ENCODE measurements at regions not wholly inside any gene's neighbourhood (a gene's known extent, or its start where the extent isn't known, plus 50 kb on each side); places are given as distances from the start of the nearest gene placed in this dataset.
"Not testable (repeated sequence)": the region's sequence is repeated elsewhere in the genome, so short reads cannot be mapped to it uniquely, and the experiment has no call there.

- H3K9me3 Mint-ChIP-seq = no peaks in the 10 kb centered on the region
- intact Hi-C loops (cut with micrococcal nuclease) = loop anchor here (10.0 kb wide), 1 partner anchor 134 kb away; no protein-coding TSS in a partner anchor
- H3K4me3 Mint-ChIP-seq = no peak overlapping the region
- peaks cover 8% of the 10 kb centered on the region for H3K27me3 Mint-ChIP-seq
- H3K36me3 Mint-ChIP-seq (ENCODE audit: low read depth) = no peaks in the 10 kb centered on the region
- no peak overlapping the region for H3K27ac Mint-ChIP-seq
- peaks cover 11% of the 10 kb centered on the region for H3K4me1 Mint-ChIP-seq (ENCODE audit: low read depth)
Observed at GRCh38 chr9:104999136-104999535, 71.2 kb upstream of the ABCA1 start.

DNA sequence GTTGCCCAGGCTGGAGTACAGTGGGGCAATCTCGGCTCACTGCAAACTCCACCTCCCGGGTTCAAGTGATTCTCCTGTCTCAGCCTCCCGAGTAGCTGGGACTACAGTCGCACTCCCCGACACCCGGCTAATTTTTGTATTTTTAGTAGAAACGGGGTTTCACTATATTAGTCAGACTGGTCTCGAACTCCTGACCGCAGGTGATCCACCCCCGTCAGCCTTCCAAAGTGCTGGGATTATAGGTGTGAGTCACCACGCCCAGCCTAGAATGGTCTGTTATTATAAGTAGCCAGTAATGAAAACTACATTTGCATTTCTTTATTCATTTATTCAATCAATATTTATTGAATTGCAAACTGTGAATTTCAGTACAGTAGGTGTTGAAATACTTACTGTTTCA, 72.6 kb upstream of the ABCA1 start:
- intact Hi-C loops (cut with micrococcal nuclease); H3K9me3 Mint-ChIP-seq; H3K36me3 Mint-ChIP-seq (ENCODE audit: low read depth); H3K4me3 Mint-ChIP-seq; H3K27me3 Mint-ChIP-seq; H3K27ac Mint-ChIP-seq: not testable (repeated sequence)
- peaks cover 19% of the 10 kb centered on the region for H3K4me1 Mint-ChIP-seq (ENCODE audit: low read depth)

DNA sequence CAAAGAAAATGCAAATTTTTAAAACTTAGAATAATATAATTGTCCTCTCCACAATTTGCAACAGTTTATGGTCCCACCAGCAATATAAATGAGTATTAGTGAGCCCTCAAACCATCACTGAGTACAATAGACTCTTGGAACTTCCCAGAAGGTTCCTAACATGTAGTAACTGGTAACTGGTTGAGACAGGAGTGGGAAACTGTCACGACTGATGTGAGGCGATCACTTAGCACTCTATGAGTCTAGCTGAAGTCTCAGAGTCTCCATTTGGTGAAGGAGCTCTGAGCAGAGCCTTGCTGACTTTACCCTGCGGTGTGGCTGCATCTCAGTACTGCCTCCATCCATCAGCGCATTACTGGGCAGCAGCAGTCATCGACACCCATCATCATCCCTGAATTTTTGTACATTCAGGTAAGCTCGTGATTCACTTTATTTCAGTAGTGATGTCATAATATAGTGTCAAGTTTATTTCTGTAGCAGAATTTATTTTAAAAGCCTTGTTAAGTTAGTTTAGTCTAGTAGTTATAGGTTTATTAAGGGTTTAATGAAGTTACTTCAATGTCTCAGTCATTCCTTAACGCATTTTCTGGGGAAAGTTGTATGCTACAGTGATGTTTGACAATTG, 76.6 kb upstream of the ABCA1 start:
- Mint-ChIP-seq H3K36me3 (ENCODE audit: low read depth) (no peaks in the 10 kb centered on the region), H3K9me3 (no peaks in the 10 kb centered on the region), H3K27ac (no peak overlapping the region), H3K27me3 (peaks cover 4% of the 10 kb centered on the region), H3K4me3 (no peak overlapping the region), H3K4me1 (ENCODE audit: low read depth) (peaks cover 43% of the 10 kb centered on the region)
- intact Hi-C loops (cut with micrococcal nuclease) = loop anchor here (5.0 kb wide), 3 partner anchors 58 to 153 kb away; partner anchors contain the start of gene ABCA1

GRCh38 chr9:105005186-105005585, 77.2 kb upstream of the ABCA1 start:
- Mint-ChIP-seq H3K4me3 (no peak overlapping the region), H3K27ac (no peak overlapping the region), H3K9me3 (no peaks in the 10 kb centered on the region), H3K27me3 (peaks cover 5% of the 10 kb centered on the region), H3K36me3 (ENCODE audit: low read depth) (no peaks in the 10 kb centered on the region), H3K4me1 (ENCODE audit: low read depth) (peaks cover 43% of the 10 kb centered on the region)
- intact Hi-C loops (cut with micrococcal nuclease) = loop anchor here (5.0 kb wide), 3 partner anchors 57 to 152 kb away; partner anchors contain the start of gene ABCA1

DNA sequence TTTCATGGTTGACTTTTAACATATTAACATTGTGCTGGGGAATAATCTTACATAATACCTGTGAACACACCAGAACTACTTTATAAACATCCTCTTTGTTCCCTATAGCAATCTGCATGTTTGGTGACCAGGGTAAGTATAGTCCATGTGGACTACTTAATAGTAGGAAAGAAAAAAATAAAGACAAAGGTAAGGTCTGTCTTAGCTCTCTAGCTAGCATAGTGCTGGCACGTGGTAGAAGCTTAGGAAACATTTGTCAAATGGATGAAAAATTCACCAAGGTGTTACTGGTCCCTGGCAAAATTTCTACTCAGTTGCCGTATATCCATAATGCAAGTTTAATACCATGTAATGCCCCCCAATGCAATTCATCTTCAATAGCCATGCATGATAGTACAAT, 78.6 kb upstream of the ABCA1 start:
- intact Hi-C loops (cut with micrococcal nuclease) = loop anchor here (5.0 kb wide), 3 partner anchors 56 to 151 kb away; partner anchors contain the start of gene ABCA1
- no peaks in the 10 kb centered on the region for H3K9me3 Mint-ChIP-seq
- no peak overlapping the region for H3K4me3 Mint-ChIP-seq
- peak overlapping the region; percentile 88 for H3K27ac Mint-ChIP-seq
- no peaks in the 10 kb centered on the region for H3K36me3 Mint-ChIP-seq (ENCODE audit: low read depth)
- peaks cover 12% of the 10 kb centered on the region for H3K27me3 Mint-ChIP-seq
- H3K4me1 Mint-ChIP-seq (ENCODE audit: low read depth) = peaks cover 43% of the 10 kb centered on the region

- intact Hi-C loops (cut with micrococcal nuclease) = loop anchor here (1.0 to 5.0 kb wide), 4 partner anchors 14 to 150 kb away; partner anchors contain the start of gene ABCA1
- Mint-ChIP-seq H3K4me1 (ENCODE audit: low read depth) (peaks cover 43% of the 10 kb centered on the region), H3K4me3 (peak overlapping the region; percentile 63)
Observed at GRCh38 chr9:105007143-105007542, 79.2 kb upstream of the ABCA1 start.

DNA sequence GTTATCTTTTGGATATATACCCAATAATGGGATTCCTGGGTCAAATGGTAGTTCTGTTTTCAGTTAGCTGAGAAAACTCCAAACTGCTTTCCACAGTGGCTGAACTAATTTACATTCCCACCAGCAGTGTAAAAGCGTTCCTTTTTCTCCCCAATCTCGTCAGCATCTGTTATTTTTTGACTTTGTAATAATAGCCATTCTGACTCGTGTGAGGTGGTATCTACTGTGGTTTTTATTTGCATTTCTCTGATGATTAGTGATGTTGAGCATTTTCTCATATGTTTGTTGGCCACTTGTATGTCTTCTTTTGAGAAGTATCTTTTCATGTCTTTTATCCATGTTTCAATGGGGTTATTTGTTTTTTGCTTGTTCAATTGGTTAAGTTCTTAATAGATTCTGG, 82.1 kb upstream of the ABCA1 start:
- intact Hi-C loops (cut with micrococcal nuclease); H3K27ac Mint-ChIP-seq; H3K9me3 Mint-ChIP-seq; H3K36me3 Mint-ChIP-seq (ENCODE audit: low read depth); H3K27me3 Mint-ChIP-seq; H3K4me3 Mint-ChIP-seq: not testable (repeated sequence)
- H3K4me1 Mint-ChIP-seq (ENCODE audit: low read depth) = peaks cover 28% of the 10 kb centered on the region

More at GRCh38 chr9:105007143-105007542, 79.2 kb upstream of the ABCA1 start:
- peak overlapping the region; percentile 88 for H3K27ac Mint-ChIP-seq
- no peaks in the 10 kb centered on the region for H3K36me3 Mint-ChIP-seq (ENCODE audit: low read depth)
- H3K27me3 Mint-ChIP-seq = peaks cover 12% of the 10 kb centered on the region
- no peaks in the 10 kb centered on the region for H3K9me3 Mint-ChIP-seq

- Mint-ChIP-seq H3K4me3 (no peak overlapping the region), H3K27ac (no peak overlapping the region), H3K27me3 (no peaks in the 10 kb centered on the region), H3K36me3 (ENCODE audit: low read depth) (no peaks in the 10 kb centered on the region), H3K9me3 (no peaks in the 10 kb centered on the region), H3K4me1 (ENCODE audit: low read depth) (peaks cover 8% of the 10 kb centered on the region)
- intact Hi-C loops (cut with micrococcal nuclease) = no loop called here
Observed at GRCh38 chr9:105021917-105022316, 94.0 kb upstream of the ABCA1 start.

DNA sequence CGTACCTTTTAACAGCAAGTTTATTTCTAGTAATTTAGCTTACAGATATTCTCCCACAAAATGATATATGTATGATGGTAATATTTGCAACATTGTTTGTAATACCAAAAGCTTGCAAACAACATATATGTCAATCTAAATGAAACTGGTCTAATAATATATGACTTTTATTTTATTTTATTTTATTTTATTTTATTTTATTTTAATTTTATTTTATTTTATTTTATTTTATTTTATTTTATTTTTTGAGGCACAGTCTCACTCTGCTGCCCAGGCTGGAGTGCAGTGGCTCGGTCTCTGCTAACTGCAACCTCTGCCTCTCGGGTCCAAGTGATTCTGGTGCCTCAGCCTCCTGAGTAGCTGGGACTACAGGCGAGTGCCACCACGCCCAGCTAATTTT, 94.6 kb upstream of the ABCA1 start:
- H3K4me3 Mint-ChIP-seq; H3K27ac Mint-ChIP-seq; H3K9me3 Mint-ChIP-seq; intact Hi-C loops (cut with micrococcal nuclease); H3K27me3 Mint-ChIP-seq; H3K36me3 Mint-ChIP-seq (ENCODE audit: low read depth): not testable (repeated sequence)
- H3K4me1 Mint-ChIP-seq (ENCODE audit: low read depth) = peaks cover 14% of the 10 kb centered on the region

DNA sequence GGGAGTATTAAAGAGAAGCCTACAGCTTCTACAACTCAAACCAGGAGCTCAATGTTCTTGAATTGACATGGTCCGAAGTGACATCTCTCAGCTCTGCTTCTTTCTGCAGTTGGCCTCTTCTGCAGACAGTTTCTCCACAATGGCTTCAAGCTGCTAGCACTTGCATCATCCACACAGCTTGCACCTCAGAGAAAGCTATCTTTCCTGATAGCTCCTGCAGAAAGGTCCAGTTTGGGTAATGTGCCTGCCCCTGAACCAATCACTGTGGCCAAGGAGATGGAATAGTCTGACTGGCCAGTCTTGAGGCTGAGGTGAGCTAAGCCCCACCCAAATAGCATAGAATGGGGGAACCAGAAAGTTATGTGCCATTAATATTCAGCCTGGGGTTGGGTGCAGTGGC, 95.8 kb upstream of the ABCA1 start:
- Mint-ChIP-seq H3K4me1 (ENCODE audit: low read depth) (peaks cover 14% of the 10 kb centered on the region), H3K9me3 (no peaks in the 10 kb centered on the region), H3K27me3 (no peaks in the 10 kb centered on the region), H3K4me3 (no peak overlapping the region), H3K36me3 (ENCODE audit: low read depth) (no peaks in the 10 kb centered on the region), H3K27ac (no peak overlapping the region)
- intact Hi-C loops (cut with micrococcal nuclease) = no loop called here

DNA sequence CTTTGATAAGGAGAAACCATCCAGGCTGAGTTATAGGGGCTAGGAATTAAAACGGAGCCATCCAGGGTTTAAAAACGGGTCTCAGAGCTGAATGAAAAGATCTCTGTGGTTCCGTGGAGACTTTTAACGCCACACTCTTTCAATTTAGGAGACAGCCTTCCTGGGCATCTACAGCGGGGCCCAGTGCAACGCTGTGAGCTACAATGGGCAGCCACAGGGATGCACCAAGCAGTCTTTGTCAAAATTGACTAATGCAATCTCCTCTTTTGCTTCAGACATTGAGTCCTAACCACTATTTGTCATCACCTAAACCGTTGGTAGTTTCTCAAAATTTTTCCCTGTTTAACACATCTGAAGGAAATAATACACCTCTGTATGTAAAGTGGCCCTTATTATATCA, 96.6 kb upstream of the ABCA1 start:
- no peak overlapping the region for H3K4me3 Mint-ChIP-seq
- H3K9me3 Mint-ChIP-seq = no peaks in the 10 kb centered on the region
- no peaks in the 10 kb centered on the region for H3K27me3 Mint-ChIP-seq
- H3K27ac Mint-ChIP-seq = no peak overlapping the region
- peaks cover 14% of the 10 kb centered on the region for H3K4me1 Mint-ChIP-seq (ENCODE audit: low read depth)
- intact Hi-C loops (cut with micrococcal nuclease) = no loop called here
- no peaks in the 10 kb centered on the region for H3K36me3 Mint-ChIP-seq (ENCODE audit: low read depth)

- H3K4me1 Mint-ChIP-seq (ENCODE audit: low read depth) = peaks cover 21% of the 10 kb centered on the region
- H3K36me3 Mint-ChIP-seq (ENCODE audit: low read depth) = no peaks in the 10 kb centered on the region
- H3K4me3 Mint-ChIP-seq = no peak overlapping the region
- no peaks in the 10 kb centered on the region for H3K9me3 Mint-ChIP-seq
- intact Hi-C loops (cut with micrococcal nuclease) = no loop called here
- peak overlapping the region; percentile 61 for H3K27ac Mint-ChIP-seq
- H3K27me3 Mint-ChIP-seq = no peaks in the 10 kb centered on the region
Observed at GRCh38 chr9:105026451-105026850, 98.5 kb upstream of the ABCA1 start.

DNA sequence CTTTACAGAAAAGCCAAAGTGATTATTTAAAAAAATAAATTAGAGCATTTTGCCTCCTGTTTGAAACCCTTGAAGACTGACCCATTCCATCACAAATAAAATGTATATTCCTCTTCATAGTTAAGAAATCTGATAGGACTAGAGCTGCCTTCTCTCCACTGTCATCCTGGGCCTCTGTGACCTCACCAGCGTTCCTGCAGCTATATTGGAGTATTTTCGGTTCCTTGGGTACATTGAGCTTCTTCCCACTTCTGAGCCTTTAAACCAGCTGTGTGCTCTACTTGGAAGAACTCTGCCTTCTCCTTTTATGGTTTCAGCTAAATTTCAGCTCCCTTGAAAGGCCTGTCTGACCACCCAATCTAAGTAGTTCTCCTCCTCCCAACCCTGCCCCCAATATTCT, 99.1 kb upstream of the ABCA1 start:
- intact Hi-C loops (cut with micrococcal nuclease) = no loop called here
- peak overlapping the region; percentile 61 for H3K27ac Mint-ChIP-seq
- H3K4me3 Mint-ChIP-seq = no peak overlapping the region
- no peaks in the 10 kb centered on the region for H3K27me3 Mint-ChIP-seq
- no peaks in the 10 kb centered on the region for H3K9me3 Mint-ChIP-seq
- no peaks in the 10 kb centered on the region for H3K36me3 Mint-ChIP-seq (ENCODE audit: low read depth)
- peaks cover 21% of the 10 kb centered on the region for H3K4me1 Mint-ChIP-seq (ENCODE audit: low read depth)

- H3K9me3 Mint-ChIP-seq = no peaks in the 10 kb centered on the region
- H3K4me1 Mint-ChIP-seq (ENCODE audit: low read depth) = peaks cover 21% of the 10 kb centered on the region
- no peak overlapping the region for H3K27ac Mint-ChIP-seq
- H3K4me3 Mint-ChIP-seq = no peak overlapping the region
- intact Hi-C loops (cut with micrococcal nuclease) = no loop called here
- no peaks in the 10 kb centered on the region for H3K27me3 Mint-ChIP-seq
- H3K36me3 Mint-ChIP-seq (ENCODE audit: low read depth) = no peaks in the 10 kb centered on the region
Observed at GRCh38 chr9:105030285-105030684, 102.3 kb upstream of the ABCA1 start.

- H3K4me1 Mint-ChIP-seq (ENCODE audit: low read depth) = peaks cover 17% of the 10 kb centered on the region
- intact Hi-C loops (cut with micrococcal nuclease) = no loop called here
- H3K27ac Mint-ChIP-seq = no peak overlapping the region
- no peak overlapping the region for H3K4me3 Mint-ChIP-seq
- no peaks in the 10 kb centered on the region for H3K9me3 Mint-ChIP-seq
- H3K27me3 Mint-ChIP-seq = no peaks in the 10 kb centered on the region
- H3K36me3 Mint-ChIP-seq (ENCODE audit: low read depth) = no peaks in the 10 kb centered on the region
Observed at GRCh38 chr9:105037139-105037538, 109.2 kb upstream of the ABCA1 start.

Measured in dendritic cell treated with granulocyte-macrophage colony-stimulating factor and Interleukin-4, amounts not matched to agents 40 ng/mL and 50 ng/mL, for 4 days (primary cell).